IPS DF 6.9 (cell line): ENCODE measurements at regions not wholly inside any gene's neighbourhood (a gene's known extent, or its start where the extent isn't known, plus 50 kb on each side); places are given as distances from the start of the nearest gene placed in this dataset.
A peak's percentile ranks its signal among the peaks of the same experiment; 100 is the strongest.
"Not testable (repeated sequence)": the region's sequence is repeated elsewhere in the genome, so short reads cannot be mapped to it uniquely, and the experiment has no call there.

Source experiments
- DNase-seq: peaks from one replicate; pipeline ENCODE4 v3.0.0-alpha.2; 2013; ENCODE audit warnings: low read depth, low spot score
- H3K27ac ChIP-seq: one replicate; pipeline ENCODE4 v1.5.1; 2013; ENCODE audit warnings: low read length, control low read depth
- H3K27me3 ChIP-seq: 2 replicates; pipeline ENCODE4 v1.6.1; 2013; ENCODE audit warnings: mild to moderate bottlenecking, low read length; ENCODE audit not compliant: control insufficient read depth, insufficient read depth
- H3K36me3 ChIP-seq: 2 replicates; pipeline ENCODE4 v1.6.1; 2013; ENCODE audit warnings: low read length; ENCODE audit not compliant: control insufficient read depth, insufficient read depth
- H3K4me1 ChIP-seq: 2 replicates; pipeline ENCODE4 v1.6.1; 2013; ENCODE audit warnings: low read length; ENCODE audit not compliant: control insufficient read depth, insufficient read depth
- H3K4me3 ChIP-seq: 2 replicates; pipeline ENCODE4 v1.5.1; 2013; ENCODE audit warnings: mild to moderate bottlenecking, low read length
- H3K9me3 ChIP-seq: 2 replicates; pipeline ENCODE4 v1.6.1; 2013; ENCODE audit warnings: low read length, inconsistent platforms; ENCODE audit not compliant: control insufficient read depth, insufficient read depth
- WGBS: extraction: QIAGEN DNeasy Blood & Tissue Kit; methylation state at CpG from one replicate; pipeline ENCODE4 v1.1.7; 2013; ENCODE audit warnings: mixed read lengths, missing lambda C conversion rate; ENCODE audit not compliant: insufficient read length, insufficient coverage; 5-methylcytosine and 5-hydroxymethylcytosine counted together

GRCh38 chr4:188738290-188738689 is 599.0 kb downstream of the TRIML1 start:
- H3K36me3 ChIP-seq, DNase-seq, H3K27ac ChIP-seq, H3K9me3 ChIP-seq, H3K4me1 ChIP-seq, H3K27me3 ChIP-seq: not testable (repeated sequence)
- peak overlapping the region; percentile 21; the same call in 1 of the 2 replicates for H3K4me3 ChIP-seq
- WGBS, result no CpG with 5 or more reads among the region's 24 CpGs

GRCh38 chr4:188740172-188740571 is 600.9 kb downstream of the TRIML1 start:
- no CpG with 5 or more reads among the region's 1 CpG for WGBS
- not testable (repeated sequence) for H3K4me1 ChIP-seq, DNase-seq, H3K4me3 ChIP-seq, H3K27ac ChIP-seq, H3K27me3 ChIP-seq, H3K9me3 ChIP-seq, H3K36me3 ChIP-seq

DNA sequence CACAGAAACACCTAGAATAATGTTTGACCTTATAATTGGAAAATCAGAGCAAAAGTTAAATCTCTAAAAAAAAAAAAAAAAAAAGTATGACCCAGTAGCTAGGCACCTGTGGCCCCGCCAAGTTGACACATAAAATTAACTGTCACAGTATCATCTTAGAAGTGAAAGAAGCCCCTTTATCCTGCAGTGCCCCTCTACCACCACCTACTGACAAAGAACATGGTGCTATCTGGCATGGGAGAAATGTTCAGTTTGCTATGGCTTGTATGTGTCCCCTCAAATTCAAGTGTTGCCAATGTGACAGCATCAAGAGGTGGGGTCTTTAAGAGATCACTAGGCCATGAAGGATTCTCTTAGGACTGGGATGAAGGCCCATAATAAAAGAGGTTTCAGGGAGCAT is 601.5 kb downstream of the TRIML1 start:
- H3K27ac ChIP-seq, DNase-seq, H3K36me3 ChIP-seq, H3K4me3 ChIP-seq, H3K27me3 ChIP-seq, H3K9me3 ChIP-seq, H3K4me1 ChIP-seq: not testable (repeated sequence)
- WGBS, result no CpG with 5 or more reads among the region's 1 CpG

GRCh38 chr4:188754372-188755002 is 615.2 kb downstream of the TRIML1 start:
- no peak overlapping the region for H3K4me3 ChIP-seq
- DNase-seq, result no peak
- no peaks in the 10 kb centered on the region for H3K4me1 ChIP-seq
- H3K36me3 ChIP-seq, result no peaks in the 10 kb centered on the region; the same call in 1 of the 2 replicates
- no peak overlapping the region for H3K27ac ChIP-seq
- no peaks in the 10 kb centered on the region for H3K9me3 ChIP-seq
- no CpG with 5 or more reads among the region's 22 CpGs for WGBS
- no peaks in the 10 kb centered on the region for H3K27me3 ChIP-seq

- WGBS, result no CpG with 5 or more reads among the region's 3 CpGs
- no peaks in the 10 kb centered on the region; the same call in 1 of the 2 replicates for H3K9me3 ChIP-seq
- H3K4me1 ChIP-seq, result no peaks in the 10 kb centered on the region
- H3K27ac ChIP-seq, result no peak overlapping the region
- no peaks in the 10 kb centered on the region for H3K36me3 ChIP-seq
- no peak for DNase-seq
- H3K4me3 ChIP-seq, result no peak overlapping the region
- H3K27me3 ChIP-seq, result no peaks in the 10 kb centered on the region
Observed at GRCh38 chr4:188767496-188767895, 628.3 kb downstream of the TRIML1 start.

DNA sequence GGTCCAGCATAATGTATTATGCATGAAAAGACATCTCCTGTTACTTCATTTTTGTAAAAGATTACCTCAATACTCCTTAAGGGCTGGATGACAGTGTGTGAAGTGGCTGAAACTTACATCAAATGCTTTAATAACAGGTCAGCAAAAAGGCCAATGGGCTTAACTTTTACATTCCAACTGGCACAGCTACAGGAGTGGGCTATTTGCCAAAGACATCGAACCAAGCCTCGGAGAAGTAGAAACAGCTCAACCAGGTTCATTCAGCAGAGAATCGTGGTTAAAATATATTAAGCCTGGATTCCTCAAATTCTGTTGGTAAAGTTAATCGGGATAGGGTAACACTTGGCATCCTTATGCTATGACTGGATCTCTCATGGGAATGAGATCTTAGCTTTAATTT is 639.7 kb downstream of the TRIML1 start:
- no peaks in the 10 kb centered on the region for H3K9me3 ChIP-seq
- no peaks in the 10 kb centered on the region for H3K27me3 ChIP-seq
- no CpG with 5 or more reads among the region's 4 CpGs for WGBS
- no peak overlapping the region for H3K4me3 ChIP-seq
- H3K27ac ChIP-seq, result no peak overlapping the region
- DNase-seq, result no peak
- no peaks in the 10 kb centered on the region for H3K36me3 ChIP-seq
- H3K4me1 ChIP-seq, result no peaks in the 10 kb centered on the region

- WGBS, result no CpG with 5 or more reads among the region's 3 CpGs
- H3K27me3 ChIP-seq, result no peaks in the 10 kb centered on the region
- no peaks in the 10 kb centered on the region for H3K36me3 ChIP-seq
- H3K4me3 ChIP-seq, result no peak overlapping the region
- H3K4me1 ChIP-seq, result no peaks in the 10 kb centered on the region
- no peak overlapping the region for H3K27ac ChIP-seq
- no peak for DNase-seq
- H3K9me3 ChIP-seq, result no peaks in the 10 kb centered on the region
Observed at GRCh38 chr4:188779581-188779980, 640.3 kb downstream of the TRIML1 start.

DNA sequence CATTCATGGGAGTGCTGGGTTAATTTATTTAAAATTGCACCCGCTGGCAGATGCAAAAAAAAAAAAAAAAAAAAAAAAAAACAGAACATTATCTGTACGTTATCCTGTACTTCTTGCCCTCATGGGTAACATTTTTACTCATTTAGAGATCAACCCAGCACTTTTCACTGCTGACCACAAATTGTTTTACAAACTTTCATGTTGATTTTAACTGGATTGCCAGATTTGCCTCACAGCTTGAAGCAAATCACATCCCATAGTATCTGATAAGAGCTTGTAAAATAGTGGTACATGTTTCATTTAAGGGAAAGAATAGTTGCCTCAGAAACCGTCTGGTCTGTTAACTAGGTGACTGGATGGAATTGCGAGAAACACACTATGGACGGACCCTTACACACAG is 640.8 kb downstream of the TRIML1 start:
- Histone ChIP-seq H3K4me1 (no peaks in the 10 kb centered on the region), H3K9me3 (no peaks in the 10 kb centered on the region), H3K4me3 (no peak overlapping the region), H3K27ac (no peak overlapping the region), H3K27me3 (no peaks in the 10 kb centered on the region), H3K36me3 (no peaks in the 10 kb centered on the region)
- no peak for DNase-seq
- WGBS, result no CpG with 5 or more reads among the region's 5 CpGs

- DNase-seq, result no peak
- no peaks in the 10 kb centered on the region for H3K9me3 ChIP-seq
- H3K36me3 ChIP-seq, result no peaks in the 10 kb centered on the region
- H3K4me1 ChIP-seq, result no peaks in the 10 kb centered on the region
- H3K27me3 ChIP-seq, result no peaks in the 10 kb centered on the region
- no peak overlapping the region for H3K27ac ChIP-seq
- no CpG with 5 or more reads among the region's 5 CpGs for WGBS
- no peak overlapping the region for H3K4me3 ChIP-seq
Observed at GRCh38 chr4:188780686-188781085, 641.4 kb downstream of the TRIML1 start.

GRCh38 chr4:188781655-188782054 is 642.4 kb downstream of the TRIML1 start:
- peak; percentile 4 for DNase-seq
- no CpG with 5 or more reads among the region's 3 CpGs for WGBS
- H3K36me3 ChIP-seq, result no peaks in the 10 kb centered on the region
- no peak overlapping the region for H3K4me3 ChIP-seq
- H3K4me1 ChIP-seq, result no peaks in the 10 kb centered on the region
- no peaks in the 10 kb centered on the region for H3K9me3 ChIP-seq
- H3K27ac ChIP-seq, result no peak overlapping the region
- no peaks in the 10 kb centered on the region for H3K27me3 ChIP-seq

DNA sequence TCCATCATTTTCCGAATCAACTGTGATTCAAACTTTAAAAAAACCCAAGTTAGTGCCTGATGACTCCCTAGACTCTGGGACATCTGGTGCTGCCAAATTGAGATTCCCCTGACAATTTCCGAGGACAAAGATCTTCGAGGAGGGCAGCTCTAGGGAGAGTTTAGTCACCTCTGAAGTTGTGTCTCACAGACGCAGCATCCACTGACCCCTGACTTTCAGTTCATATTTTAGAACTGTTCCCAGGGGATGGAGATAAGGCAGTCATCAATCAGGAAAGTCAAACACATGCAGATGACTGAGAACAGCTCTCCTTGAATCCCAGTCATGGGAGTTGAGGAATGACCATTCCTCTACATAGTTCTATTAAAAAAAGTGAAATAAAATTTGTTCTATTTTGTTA is 643.9 kb downstream of the TRIML1 start:
- H3K27ac ChIP-seq, result no peak overlapping the region
- no peak for DNase-seq
- no CpG with 5 or more reads among the region's 4 CpGs for WGBS

More for the DNA sequence above, 643.9 kb downstream of the TRIML1 start:
- Histone ChIP-seq H3K4me3 (no peak overlapping the region), H3K36me3 (no peaks in the 10 kb centered on the region), H3K4me1 (no peaks in the 10 kb centered on the region), H3K27me3 (no peaks in the 10 kb centered on the region), H3K9me3 (no peaks in the 10 kb centered on the region)
